Stomach (tissue), 4 donors: ENCODE measurements at regions not wholly inside any gene's neighbourhood (a gene's known extent, or its start where the extent isn't known, plus 50 kb on each side); places are given as distances from the start of the nearest gene placed in this dataset.

Experiments
- CTCF ChIP-seq, 7 experiments: fragments of 450-650 bp in 4 of 7; fragments of 200-600 bp in 3 of 7; sonication (generic) in 3 of 7; IDR thresholded peaks; one replicate each; pipeline ENCODE4 v1.5.1; 2016 to 2019; ENCODE audit warnings: antibody characterized with exemption in 7 of 7, control low read depth in 2 of 7, mild to moderate bottlenecking in 1 of 7
- EP300 ChIP-seq: sonication (generic); formaldehyde crosslinking; IDR thresholded peaks from one replicate; pipeline ENCODE4 v1.6.1; 2017; ENCODE audit warnings: antibody characterized with exemption
- POLR2A ChIP-seq, 4 donors: fragments of 450-650 bp; IDR thresholded peaks; one replicate each; pipeline ENCODE4 v1.6.1; 2016; ENCODE audit warnings: antibody characterized with exemption in 4 of 4, control low read depth in 2 of 4, mild to moderate bottlenecking in 1 of 4, moderate library complexity in 1 of 4
- POLR2AphosphoS5 ChIP-seq, 3 donors: sonication (generic); formaldehyde crosslinking; IDR thresholded peaks; one replicate each; pipeline ENCODE4 v1.6.1; 2016; ENCODE audit warnings: antibody characterized with exemption in 3 of 3

GRCh38 chrY:13149148-13149547, 244.5 kb downstream of the DDX3Y start:
- TF ChIP-seq CTCF (IDR thresholded peaks at IDR 0.05), result no peak
- no peak for TF ChIP-seq POLR2A (IDR thresholded peaks at IDR 0.05)
- no peak for TF ChIP-seq POLR2AphosphoS5 (IDR thresholded peaks at IDR 0.05)
- no peak for TF ChIP-seq EP300
